Epithelial cell of proximal tubule (primary cell): ENCODE measurements at regions not wholly inside any gene's neighbourhood (a gene's known extent, or its start where the extent isn't known, plus 50 kb on each side); places are given as distances from the start of the nearest gene placed in this dataset.

ENCODE experiments used
- DNase-seq: peaks from one replicate; pipeline ENCODE4 v3.0.0-alpha.2; 2011; ENCODE audit warnings: low read depth
- H3K4me3 ChIP-seq: 2 replicates; pipeline ENCODE4 v1.5.1; 2011; ENCODE audit warnings: low read depth, mild to moderate bottlenecking, low read length
- TF ChIP-seq, protein P1 (sequence below): conservative IDR thresholded peaks from 2 replicates; pipeline ENCODE4 v1.5.1; 2012; ENCODE audit warnings: low read depth, mild to moderate bottlenecking, low read length

DNA sequence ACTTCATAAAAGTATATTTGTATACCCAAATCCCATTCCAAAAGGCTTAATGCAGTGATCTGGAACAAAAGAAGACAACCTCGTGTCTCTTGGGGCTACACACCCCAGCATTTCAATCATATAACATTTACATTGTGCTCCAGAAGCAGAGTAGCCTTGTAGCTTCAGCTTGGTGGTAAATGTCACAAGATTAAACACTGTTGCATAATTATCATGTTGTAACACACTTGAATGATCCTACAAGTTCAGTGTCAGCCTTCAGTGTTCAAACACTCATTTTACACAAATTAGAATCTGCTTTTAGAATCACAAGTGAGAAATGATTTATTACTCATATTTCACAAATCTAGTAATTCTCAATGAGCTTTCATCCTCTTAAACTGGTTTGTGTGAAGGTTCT, 122.6 kb downstream of the CNTN3 start:
- TF ChIP-seq, protein P1, sequence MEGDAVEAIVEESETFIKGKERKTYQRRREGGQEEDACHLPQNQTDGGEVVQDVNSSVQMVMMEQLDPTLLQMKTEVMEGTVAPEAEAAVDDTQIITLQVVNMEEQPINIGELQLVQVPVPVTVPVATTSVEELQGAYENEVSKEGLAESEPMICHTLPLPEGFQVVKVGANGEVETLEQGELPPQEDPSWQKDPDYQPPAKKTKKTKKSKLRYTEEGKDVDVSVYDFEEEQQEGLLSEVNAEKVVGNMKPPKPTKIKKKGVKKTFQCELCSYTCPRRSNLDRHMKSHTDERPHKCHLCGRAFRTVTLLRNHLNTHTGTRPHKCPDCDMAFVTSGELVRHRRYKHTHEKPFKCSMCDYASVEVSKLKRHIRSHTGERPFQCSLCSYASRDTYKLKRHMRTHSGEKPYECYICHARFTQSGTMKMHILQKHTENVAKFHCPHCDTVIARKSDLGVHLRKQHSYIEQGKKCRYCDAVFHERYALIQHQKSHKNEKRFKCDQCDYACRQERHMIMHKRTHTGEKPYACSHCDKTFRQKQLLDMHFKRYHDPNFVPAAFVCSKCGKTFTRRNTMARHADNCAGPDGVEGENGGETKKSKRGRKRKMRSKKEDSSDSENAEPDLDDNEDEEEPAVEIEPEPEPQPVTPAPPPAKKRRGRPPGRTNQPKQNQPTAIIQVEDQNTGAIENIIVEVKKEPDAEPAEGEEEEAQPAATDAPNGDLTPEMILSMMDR, result no peak
- no peak overlapping the region for H3K4me3 ChIP-seq
- peak; percentile 12 for DNase-seq

DNA sequence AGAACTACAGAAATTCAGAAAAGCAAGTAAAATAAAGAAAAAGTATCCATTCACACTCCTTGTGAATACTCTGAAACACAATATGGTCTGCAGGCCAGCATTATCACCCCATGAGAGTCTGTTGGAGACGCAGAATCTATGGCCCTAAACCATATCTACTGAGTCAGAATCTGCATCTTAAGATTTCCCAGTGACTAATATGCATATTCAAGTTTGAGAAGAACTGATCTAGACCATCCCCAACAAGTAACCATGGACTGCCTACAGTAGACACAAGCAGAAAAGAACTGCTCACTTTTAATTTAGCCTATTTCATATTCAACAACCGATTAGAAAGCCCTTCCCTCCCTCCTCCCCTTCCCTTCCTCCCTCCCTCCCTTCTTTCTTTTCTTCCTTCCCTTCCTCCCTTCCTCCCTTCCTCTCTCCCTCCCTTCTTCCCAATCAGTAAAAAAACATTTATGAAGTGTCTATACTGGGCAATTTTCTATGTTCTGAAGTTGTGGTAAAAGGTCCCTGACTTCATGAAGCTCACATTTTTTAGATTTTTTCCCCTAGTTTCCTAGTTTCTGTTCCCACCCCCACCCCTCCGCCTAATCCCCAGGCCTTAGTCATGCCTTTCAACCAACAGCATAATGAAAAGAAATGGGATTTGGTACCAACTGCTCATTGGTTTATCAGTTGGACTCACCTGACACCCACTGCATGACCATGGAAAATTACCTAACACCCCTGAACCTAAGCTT, 125.2 kb downstream of the CNTN3 start:
- H3K4me3 ChIP-seq, result no peak overlapping the region
- TF ChIP-seq, protein P1, result no peak
- DNase-seq, result no peak

DNA sequence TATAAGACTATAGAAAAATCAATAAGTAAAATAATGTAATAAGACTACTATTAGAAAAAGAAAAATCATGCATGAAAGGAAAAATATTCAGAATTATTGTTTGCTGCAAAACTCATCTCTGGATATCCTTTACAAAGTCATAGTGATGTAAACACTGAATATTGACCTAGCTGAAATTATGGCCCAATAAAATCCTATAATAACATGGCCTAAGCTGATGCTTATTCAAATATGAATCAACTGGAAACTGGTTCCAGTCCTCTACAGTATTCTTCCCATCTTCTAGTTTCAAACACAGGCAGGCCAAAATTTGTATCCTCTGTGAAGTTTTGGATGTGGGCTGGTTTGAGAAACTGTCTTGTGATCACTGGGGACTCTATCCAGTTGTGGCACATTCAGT, 134.5 kb downstream of the CNTN3 start:
- TF ChIP-seq, protein P1, result no peak
- no peak for DNase-seq
- no peak overlapping the region for H3K4me3 ChIP-seq

DNA sequence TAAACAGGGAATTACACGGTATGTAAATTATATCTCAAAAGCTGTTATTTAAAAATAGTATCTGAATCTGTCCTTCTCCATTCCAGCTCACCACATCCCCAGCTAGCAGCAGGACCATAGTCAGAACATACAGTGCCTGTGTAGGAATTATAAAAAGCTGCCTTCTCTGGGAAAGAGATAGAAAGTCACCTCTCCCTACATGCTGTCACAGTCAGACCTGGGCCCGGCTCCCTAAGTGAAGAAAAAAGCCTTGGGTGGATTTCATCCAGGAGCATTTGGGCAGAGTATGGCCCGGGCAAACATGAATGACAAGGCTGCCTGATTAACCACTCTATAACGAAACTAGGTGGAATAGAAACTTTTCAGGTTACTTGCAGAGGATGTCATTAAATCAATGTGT, 144.1 kb downstream of the CNTN3 start:
- H3K4me3 ChIP-seq, result no peak overlapping the region
- TF ChIP-seq, protein P1, result no peak
- DNase-seq, result no peak

DNA sequence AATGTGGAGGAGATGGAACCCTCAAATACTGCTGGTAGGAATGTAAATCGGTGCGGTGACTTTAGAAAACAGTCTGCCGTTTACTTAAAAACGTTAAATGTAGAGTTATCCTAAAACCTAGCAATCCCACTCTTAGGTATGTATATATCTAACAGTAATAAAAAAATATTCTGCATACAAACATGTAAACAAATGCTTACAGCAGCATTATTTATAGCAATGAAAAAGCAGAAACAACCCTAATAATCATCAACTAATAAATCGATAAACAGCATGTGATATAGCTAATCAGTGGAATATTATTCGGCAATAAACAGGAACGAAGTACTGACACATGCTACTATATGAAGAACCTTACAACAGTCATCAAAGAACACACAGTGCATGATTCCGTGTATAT, 144.7 kb downstream of the CNTN3 start:
- H3K4me3 ChIP-seq, result no peak overlapping the region
- DNase-seq, result no peak
- TF ChIP-seq, protein P1, result no peak

DNA sequence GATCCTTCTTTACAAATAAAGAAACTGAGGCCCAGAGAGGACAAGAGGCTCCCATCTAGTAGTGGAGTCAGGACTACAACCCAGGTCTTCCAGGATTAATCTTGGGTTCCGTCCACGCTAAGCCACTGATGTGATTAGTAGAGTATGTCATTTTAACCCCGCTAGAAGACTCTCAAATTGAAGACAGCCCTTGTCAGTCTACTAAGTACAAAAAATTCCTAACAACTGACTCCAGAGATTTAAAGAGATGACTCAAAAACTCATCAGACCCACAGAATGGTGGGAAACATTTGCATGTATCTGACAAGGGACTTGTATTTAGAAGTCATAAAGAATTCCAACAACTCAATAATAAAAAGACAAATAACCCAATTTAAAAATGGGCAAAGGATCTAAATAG, 145.3 kb downstream of the CNTN3 start:
- DNase-seq, result no peak
- no peak overlapping the region for H3K4me3 ChIP-seq

More for the DNA sequence above, 145.3 kb downstream of the CNTN3 start:
- TF ChIP-seq, protein P1, result no peak
